ENCODE measurements at regions not wholly inside any gene's neighbourhood (a gene's known extent, or its start where the extent isn't known, plus 50 kb on each side); places are given as distances from the start of the nearest gene placed in this dataset.

DNA sequence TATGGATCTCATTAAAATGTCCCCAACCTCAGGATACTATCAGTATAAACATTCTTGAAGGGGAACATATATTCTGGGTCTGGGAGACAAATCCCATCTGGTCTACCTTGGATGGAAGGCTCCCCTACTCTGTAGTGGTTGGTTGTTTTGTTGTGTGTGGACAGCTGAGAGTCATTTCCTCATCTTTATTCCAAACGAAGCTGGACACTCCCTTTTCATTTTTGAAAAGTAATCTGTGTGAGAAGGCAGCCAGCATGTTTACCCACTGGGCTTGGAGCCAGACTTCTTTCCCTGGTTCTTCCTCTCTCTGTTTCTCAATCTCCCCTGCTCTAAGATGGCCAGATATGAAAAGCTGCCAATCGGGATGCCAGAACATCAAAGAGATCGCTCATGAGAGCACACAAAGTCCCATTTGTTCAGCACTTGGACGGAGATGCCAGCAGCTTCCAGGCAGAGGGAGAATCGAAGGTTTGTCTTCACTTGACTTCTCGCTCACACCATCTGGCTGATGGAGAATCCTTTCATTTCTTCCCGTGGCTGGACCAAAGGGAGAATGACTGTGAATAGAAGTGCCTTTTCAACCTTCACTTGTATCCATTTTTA is 108.1 kb upstream of the AGR3 start (continued):
- no peak; the same call in 1 of the 2 replicates for TF ChIP-seq SAFB2 (CRISPR knock-in tag; IDR thresholded peaks at IDR 0.05; ENCODE audit: borderline replicate concordance, low read depth)
- TF ChIP-seq ZNF30 (CRISPR knock-in tag; IDR thresholded peaks at IDR 0.05), result no peak
- TF ChIP-seq, protein P1, sequence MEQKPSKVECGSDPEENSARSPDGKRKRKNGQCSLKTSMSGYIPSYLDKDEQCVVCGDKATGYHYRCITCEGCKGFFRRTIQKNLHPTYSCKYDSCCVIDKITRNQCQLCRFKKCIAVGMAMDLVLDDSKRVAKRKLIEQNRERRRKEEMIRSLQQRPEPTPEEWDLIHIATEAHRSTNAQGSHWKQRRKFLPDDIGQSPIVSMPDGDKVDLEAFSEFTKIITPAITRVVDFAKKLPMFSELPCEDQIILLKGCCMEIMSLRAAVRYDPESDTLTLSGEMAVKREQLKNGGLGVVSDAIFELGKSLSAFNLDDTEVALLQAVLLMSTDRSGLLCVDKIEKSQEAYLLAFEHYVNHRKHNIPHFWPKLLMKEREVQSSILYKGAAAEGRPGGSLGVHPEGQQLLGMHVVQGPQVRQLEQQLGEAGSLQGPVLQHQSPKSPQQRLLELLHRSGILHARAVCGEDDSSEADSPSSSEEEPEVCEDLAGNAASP (CRISPR knock-in tag; IDR thresholded peaks at IDR 0.05; ENCODE audit: borderline replicate concordance), result peak; percentile 88
- no peak for TF ChIP-seq ZNF230 (CRISPR knock-in tag; IDR thresholded peaks at IDR 0.05)
- no peak for TF ChIP-seq HDAC6 (IDR thresholded peaks at IDR 0.05; ENCODE audit: low read depth, low read length)
- peak; percentile 99 for TF ChIP-seq POGZ (CRISPR knock-in tag; IDR thresholded peaks at IDR 0.05)
- TF ChIP-seq FOXK1 (CRISPR knock-in tag; IDR thresholded peaks at IDR 0.05; ENCODE audit: borderline replicate concordance, low read depth), result peak; percentile 92
- TF ChIP-seq RORA (CRISPR knock-in tag; IDR thresholded peaks at IDR 0.05), result no peak
- TF ChIP-seq, protein P2, sequence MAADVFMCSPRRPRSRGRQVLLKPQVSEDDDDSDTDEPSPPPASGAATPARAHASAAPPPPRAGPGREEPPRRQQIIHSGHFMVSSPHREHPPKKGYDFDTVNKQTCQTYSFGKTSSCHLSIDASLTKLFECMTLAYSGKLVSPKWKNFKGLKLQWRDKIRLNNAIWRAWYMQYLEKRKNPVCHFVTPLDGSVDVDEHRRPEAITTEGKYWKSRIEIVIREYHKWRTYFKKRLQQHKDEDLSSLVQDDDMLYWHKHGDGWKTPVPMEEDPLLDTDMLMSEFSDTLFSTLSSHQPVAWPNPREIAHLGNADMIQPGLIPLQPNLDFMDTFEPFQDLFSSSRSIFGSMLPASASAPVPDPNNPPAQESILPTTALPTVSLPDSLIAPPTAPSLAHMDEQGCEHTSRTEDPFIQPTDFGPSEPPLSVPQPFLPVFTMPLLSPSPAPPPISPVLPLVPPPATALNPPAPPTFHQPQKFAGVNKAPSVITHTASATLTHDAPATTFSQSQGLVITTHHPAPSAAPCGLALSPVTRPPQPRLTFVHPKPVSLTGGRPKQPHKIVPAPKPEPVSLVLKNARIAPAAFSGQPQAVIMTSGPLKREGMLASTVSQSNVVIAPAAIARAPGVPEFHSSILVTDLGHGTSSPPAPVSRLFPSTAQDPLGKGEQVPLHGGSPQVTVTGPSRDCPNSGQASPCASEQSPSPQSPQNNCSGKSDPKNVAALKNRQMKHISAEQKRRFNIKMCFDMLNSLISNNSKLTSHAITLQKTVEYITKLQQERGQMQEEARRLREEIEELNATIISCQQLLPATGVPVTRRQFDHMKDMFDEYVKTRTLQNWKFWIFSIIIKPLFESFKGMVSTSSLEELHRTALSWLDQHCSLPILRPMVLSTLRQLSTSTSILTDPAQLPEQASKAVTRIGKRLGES (CRISPR knock-in tag; IDR thresholded peaks at IDR 0.05; ENCODE audit: borderline replicate concordance), result no peak
- no peak for TF ChIP-seq ZSCAN30 (CRISPR knock-in tag; IDR thresholded peaks at IDR 0.05)
- no peak for TF ChIP-seq ONECUT2 (CRISPR knock-in tag; IDR thresholded peaks at IDR 0.05)
- TF ChIP-seq, protein P3, sequence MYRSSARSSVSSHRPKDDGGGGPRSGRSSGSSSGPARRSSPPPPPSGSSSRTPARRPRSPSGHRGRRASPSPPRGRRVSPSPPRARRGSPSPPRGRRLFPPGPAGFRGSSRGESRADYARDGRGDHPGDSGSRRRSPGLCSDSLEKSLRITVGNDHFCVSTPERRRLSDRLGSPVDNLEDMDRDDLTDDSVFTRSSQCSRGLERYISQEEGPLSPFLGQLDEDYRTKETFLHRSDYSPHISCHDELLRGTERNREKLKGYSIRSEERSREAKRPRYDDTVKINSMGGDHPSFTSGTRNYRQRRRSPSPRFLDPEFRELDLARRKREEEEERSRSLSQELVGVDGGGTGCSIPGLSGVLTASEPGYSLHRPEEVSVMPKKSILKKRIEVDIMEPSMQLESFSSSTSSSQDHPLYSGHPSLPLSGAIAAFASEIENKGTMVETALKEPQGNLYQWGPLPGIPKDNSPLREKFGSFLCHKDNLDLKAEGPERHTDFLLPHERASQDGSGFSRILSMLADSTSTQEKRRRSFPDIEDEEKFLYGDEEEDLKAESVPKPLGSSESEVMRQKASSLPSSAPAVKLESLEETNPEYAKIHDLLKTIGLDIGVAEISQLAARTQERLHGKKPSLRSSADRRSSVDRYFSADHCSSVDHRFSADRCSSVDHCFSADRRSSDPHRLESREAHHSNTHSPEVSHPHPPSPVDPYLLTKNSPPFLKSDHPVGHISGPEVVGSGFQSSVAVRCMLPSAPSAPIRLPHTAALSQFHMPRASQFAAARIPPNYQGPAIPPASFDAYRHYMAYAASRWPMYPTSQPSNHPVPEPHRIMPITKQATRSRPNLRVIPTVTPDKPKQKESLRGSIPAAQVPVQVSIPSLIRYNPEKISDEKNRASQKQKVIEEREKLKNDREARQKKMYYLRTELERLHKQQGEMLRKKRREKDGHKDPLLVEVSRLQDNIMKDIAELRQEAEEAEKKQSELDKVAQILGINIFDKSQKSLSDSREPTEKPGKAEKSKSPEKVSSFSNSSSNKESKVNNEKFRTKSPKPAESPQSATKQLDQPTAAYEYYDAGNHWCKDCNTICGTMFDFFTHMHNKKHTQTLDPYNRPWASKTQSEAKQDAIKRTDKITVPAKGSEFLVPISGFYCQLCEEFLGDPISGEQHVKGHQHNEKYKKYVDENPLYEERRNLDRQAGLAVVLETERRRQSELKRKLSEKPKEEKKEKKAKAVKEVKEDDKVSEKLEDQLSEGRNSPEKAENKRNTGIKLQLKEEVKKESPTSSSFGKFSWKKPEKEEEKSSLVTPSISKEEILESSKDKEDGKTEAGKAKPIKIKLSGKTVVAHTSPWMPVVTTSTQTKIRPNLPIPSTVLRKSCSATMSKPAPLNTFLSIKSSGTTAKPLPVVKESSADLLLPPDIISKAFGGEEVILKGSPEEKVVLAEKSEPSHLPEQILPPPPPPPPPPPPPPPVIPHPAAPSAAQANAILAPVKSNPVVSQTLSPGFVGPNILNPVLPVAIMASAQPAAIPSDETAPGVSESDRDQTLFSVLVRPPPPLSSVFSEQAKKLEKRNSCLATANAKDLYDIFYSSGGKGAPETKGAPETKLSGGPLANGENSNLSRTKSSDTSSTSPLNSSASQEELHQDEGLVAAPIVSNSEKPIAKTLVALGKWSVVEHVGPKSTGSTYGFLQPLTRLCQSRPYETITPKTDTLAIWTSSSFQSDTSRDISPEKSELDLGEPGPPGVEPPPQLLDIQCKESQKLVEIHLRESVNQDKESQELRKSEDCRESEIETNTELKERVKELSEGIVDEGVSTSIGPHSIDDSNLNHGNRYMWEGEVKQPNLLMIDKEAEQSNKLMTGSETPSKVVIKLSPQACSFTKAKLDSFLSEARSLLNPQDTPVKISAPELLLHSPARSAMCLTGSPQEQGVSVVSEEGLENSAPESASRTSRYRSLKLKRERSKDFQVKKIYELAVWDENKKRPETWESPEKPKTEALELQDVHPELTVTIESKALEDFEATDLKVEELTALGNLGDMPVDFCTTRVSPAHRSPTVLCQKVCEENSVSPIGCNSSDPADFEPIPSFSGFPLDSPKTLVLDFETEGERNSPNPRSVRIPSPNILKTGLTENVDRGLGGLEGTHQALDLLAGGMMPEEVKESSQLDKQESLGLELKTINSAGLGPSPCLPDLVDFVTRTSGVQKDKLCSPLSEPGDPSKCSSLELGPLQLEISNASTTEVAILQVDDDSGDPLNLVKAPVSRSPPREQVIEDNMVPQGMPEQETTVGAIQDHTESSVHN (CRISPR knock-in tag; IDR thresholded peaks at IDR 0.05), result no peak
- TF ChIP-seq ZNF24 (IDR thresholded peaks at IDR 0.05), result peak; percentile 49; the same call in 1 of the 2 replicates
- TF ChIP-seq, protein P4, sequence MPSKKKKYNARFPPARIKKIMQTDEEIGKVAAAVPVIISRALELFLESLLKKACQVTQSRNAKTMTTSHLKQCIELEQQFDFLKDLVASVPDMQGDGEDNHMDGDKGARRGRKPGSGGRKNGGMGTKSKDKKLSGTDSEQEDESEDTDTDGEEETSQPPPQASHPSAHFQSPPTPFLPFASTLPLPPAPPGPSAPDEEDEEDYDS (CRISPR knock-in tag; IDR thresholded peaks at IDR 0.05), result peak; percentile 84; the same call in 1 of the 2 replicates
- no peak for TF ChIP-seq CREB1 (IDR thresholded peaks at IDR 0.05)
- TF ChIP-seq CREB1 (CRISPR knock-in tag; IDR thresholded peaks at IDR 0.05), result peak; percentile 86
- TF ChIP-seq HNRNPLL (IDR thresholded peaks at IDR 0.05; ENCODE audit: low read depth, low read length, poor library complexity, severe bottlenecking), result no peak

Measured in HepG2 (cell line).